HG02870 (cell line): ENCODE measurements at regions not wholly inside any gene's neighbourhood (a gene's known extent, or its start where the extent isn't known, plus 50 kb on each side); places are given as distances from the start of the nearest gene placed in this dataset.
"Not testable (repeated sequence)": the region's sequence is repeated elsewhere in the genome, so short reads cannot be mapped to it uniquely, and the experiment has no call there.

Experiments
- ATAC-seq: cut with Tn5 transposase; IDR thresholded peaks from one replicate; pipeline ENCODE4 v1.9.1; 2021; ENCODE audit warnings: mild to moderate bottlenecking, moderate library complexity; ENCODE audit not compliant: unreplicated experiment

DNA sequence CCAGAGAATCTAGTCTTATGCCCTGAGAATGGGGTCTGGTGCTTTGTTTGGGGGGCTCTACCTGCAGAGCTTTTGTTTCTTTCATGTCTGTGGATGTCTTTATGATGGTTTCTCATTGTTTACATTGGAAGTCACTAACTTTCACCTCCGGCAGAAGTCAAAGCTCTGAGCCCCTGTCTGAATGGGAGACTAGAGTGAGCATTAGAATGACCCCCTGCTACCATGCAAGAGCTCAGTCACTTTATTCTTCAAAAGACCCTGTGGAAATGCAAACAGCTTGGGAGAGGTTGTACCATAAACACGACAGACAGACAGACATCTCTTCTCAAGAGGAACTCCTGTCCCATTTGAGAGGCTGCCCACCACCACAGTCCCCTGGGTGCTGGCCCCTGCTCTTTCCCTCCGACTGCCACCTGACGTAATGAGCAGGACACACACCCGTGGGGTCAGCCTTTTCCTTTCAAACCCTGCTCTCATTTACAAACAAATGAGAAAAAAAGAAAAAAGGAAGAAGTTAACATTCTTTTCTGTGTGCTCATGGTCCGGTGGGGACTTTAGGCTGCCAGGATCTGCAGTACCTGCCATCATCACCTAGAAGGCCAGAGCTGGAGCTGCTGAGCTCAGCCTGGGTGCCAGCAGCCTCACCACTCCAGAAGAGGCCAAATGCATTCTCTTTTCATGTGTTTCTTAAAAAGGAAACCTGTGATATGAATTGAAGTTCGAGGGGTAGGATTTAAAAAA lies 91.6 kb downstream of the FZD1 start:
- ATAC-seq: no peak

DNA sequence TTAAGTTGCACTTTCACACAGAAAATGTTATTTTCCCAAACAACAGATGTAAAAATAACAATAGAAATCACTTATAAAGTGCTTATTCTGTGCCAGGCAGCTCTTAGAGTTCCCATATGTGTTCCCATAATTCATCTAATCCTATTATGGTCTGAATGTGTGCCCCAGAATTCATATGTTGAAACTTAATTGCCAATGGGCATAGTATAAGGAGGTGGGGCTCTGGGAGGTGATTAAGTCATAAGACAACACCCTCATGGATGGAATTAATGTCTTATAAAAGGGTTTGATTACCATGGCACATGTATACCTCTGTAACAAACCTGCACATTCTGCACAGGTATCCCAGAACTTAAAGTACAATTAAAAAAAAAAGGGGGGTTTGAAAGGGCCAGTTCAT lies 92.7 kb downstream of the FZD1 start:
- ATAC-seq: no peak

DNA sequence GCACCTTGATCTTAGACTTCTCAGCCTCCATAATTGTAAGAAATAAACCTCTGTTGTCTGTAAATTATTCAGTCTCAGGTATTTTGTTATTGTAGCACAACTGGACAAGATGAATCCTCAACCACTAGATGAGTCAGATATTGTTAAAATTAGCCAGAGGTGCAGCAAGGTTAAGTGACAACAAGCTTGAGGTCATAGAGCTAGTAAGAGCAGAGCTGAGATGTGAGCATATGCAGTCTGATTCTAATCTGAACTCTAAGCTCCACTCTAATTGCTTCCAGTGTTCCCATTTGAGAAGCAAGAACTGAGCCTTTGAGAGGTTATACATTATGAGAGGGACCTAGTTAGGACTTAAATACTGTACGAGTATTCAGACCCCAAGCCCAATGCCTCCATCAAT lies 93.1 kb downstream of the FZD1 start:
- ATAC-seq: no peak

DNA sequence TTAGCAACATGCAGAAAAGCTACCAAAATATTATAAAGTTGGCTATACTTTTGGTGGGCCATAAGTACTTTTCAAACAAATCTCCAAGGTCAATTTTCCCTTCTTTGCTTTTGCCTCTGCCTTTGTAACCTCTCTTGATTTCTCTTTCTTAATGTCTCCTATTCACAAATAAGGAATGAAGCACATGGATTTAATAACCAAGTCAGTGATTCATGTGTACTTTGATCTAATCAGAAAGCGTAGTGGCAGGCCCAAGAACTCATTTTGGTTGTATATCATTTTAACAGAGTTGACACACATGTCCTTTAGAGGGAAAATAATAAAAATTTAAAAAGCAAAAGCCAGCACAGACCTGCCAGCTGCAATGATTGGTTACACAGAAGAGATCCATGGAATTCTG lies 93.7 kb downstream of the FZD1 start:
- ATAC-seq: no peak

DNA sequence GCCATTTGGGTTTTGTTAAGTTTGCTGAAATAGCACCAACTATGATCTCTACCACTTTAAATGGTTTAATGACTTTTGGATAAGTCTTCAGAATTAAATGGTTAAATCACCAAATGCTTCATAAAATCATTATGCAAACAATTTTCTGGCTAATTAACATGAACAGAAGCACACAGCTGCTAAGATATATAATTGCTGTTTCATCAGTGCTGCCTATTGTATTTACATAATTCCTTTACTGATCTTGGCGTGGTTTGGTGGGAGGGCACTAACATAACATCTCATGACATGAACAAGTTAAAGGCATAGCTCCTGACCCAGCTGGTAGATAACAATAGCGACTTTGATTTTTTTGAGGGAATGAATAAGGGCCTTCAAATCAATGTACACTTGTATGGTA lies 94.1 kb downstream of the FZD1 start:
- no peak for ATAC-seq

DNA sequence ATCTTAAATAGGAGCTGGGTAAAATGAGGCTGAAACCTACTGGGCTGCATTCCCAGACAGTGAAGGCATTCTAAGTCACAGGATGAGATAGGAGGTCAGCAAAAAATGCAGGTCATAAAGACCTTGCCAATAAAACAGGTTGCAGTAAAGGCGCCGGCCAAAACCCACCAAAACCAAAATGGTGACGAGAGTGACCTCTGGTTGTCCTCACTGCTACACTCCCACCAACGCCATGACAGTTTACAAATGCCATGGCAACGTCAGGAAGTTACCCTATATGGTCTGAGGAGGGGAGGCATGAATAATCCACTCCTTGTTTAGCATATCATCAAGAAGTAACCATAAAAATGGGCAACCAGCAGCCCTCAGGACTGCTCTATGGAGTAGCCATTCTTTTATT lies 100.9 kb downstream of the FZD1 start:
- not testable (repeated sequence) for ATAC-seq

DNA sequence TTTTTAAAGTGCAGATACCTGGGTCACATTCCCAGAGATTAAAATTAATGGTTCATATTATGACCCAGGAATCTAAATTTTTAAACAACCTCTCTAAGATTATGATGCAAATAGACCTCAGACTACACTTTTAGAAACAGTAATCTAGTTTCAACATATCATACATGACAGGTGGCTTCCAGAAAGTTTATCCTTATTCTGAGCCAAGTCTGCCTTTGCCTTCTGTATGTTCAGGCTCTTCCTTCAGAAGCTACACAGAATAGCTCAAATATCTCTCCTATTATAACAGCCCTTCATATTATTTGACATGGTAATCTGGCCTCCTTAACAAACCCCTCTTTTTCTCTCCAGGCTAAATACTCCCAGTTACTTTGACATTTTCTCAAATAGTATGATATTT lies 101.9 kb downstream of the FZD1 start:
- ATAC-seq: no peak

DNA sequence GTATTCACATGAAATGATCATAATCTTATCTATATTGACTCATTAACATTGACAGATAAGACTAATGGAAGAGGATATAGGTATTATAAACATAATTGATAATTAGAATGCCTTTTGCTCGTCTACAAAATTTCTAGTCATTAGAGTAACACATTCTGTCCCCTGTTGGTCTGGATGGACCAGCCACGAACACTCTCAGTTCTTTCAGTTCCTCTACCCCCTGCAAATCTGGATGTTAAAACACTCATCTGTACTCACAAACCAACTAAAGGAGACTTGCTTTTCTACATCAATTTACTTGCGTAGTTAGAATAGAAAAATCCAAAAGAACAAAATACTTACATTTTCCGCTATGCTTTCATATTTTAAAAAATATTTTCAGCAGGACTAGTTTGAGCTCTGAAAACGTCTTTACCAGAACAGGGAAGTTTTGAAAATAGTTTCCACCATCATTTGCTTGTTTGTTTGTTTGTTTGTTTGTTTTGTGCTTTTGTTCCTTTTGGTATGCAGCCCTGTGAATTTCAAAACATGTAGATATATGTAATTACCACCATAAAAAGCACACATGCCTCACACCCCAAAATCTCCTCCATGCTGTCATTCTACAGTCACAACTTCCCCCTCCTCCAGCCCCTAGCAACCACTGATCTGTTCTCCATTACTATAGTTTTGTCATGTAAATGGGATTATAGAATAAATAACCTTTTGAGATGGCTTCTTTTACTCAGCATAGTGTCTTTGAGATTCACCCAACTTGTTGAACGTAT lies 103.8 kb downstream of the FZD1 start:
- no peak for ATAC-seq

DNA sequence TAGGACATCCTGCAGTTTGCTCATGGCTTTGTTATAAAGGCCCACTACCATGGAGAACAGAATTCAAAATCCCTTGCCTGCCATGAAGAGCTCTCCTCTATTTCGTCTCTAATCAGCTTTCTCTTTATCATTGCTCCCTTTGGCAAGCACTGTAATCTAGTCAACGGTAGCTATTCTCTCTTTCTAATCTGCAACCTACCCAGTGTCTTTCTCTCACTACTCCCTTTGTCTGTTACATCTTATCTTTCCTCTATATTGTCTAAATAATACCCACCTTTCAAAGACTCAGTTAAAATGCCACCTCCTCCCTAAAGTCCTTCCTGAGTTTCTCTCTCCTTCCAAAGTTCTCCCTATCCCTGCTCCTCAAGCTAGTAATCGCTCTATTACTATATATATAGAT lies 108.1 kb downstream of the FZD1 start:
- no peak for ATAC-seq

DNA sequence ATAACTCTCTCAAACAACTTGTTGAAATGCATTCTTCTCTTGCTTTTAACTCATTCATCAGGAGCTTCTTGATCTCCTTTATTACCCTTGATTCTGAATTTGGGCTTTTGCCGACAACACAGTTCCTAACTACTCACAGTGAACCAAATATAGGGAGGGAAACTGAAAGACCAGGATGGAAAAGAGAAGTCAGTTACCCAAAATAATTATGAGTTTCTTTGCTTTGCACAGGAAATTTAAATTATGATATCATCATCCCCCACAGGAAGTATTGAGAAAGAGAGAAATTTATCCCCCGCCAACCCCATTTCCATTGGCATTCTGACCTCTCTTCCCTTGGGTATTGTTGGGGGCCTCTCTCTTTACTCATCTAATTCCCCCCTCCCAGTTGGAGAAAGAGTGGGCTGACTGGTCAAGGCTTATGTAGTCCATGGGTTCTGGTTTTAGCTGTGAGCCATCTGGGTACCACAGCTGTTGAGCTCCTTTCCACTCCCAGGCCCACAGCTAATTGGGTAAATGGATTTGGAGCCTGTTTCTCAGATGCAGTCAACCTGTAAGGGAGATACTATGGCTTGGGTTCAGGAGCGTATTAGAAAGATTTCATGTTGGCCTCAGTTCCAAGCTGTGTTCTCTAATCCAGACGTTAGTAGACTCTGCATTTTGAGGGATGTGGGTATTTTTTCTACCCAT lies 109.0 kb downstream of the FZD1 start:
- ATAC-seq: no peak

DNA sequence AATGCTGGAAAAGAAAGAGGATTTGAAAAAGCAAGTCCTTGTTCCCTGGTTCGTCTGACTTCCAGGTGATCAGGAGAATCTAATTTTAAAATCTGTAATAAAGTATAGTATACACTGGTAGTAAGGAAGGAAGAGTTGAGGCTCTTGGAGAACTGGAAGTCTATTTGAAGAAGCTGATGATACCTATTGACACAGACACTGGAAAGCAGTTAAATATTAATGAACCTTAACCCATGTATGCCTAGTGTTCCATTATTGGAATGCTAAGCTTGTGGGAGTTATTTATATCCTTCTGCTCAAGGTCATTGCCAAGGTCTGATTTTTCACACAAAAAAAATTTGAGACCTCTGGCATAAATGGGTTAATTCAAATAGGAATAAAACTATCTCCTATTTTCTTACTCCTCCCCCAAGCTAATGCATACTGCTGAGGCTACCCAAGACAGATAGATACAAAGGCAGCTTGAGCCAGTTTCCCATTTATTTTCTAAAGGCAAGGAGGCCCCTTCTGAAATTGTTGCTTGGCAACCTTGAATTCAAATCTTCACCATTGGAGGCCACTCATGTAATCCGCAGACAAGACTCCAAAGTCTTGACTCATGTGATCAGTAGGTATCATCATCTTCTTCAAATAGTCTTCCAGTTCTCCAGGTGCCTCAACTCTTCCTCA lies 110.2 kb downstream of the FZD1 start:
- no peak for ATAC-seq

DNA sequence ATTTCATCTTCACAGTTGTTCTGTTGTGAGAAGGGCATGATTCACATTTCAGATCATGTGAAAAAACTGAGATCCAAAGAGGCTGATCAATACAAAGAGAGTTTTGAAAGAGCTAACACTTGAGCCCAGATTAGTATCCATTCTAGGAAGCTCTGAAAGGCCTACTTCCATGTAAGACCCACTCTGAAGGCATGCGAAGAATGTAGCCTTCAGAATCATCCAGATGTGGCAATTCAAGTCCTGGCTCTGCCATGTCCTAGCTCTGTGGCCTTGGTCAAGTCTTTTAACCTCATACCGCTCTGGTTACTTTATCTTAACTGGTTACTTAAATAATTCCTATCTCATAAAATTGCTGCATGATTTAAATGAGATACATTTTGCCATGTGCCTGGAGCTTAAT lies 111.1 kb downstream of the FZD1 start:
- ATAC-seq: no peak

DNA sequence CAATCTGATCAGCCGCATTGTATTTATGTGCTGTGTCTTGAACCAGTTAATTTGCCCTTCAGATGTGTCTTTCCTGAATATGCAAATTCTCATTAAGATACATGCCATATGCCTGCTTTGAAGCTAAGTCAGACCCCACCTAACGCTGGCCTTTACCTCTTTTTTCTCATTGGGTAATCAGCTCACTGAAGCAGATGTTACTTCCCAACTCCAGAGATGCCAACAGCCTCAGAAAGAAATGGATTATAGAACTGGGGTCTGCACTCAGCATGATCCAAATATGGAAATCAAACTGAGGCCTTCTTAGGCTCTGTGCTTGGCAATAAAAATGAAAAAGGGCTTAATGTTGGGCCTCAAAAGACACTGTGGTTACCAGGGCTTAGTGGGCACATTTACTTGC lies 113.9 kb downstream of the FZD1 start:
- no peak for ATAC-seq

DNA sequence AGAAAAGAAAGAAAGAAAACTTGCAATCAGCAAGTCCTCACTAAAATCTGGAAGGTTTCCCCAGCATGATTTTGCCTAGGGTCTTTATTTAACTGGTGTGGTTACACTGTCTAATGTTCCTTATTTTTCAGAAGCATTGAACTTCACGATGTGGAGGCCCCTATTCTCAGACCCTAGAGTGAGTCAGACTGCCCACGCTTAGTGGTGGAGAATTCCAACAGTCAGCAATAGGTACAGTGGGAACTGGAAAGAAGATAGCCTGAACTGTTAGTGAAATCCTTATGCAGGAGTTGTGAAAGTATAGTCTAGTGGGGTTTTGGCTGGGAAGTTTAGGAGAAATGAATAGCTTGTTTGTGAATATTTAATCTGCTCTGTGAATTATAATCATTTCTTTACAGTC lies 115.0 kb downstream of the FZD1 start:
- no peak for ATAC-seq

DNA sequence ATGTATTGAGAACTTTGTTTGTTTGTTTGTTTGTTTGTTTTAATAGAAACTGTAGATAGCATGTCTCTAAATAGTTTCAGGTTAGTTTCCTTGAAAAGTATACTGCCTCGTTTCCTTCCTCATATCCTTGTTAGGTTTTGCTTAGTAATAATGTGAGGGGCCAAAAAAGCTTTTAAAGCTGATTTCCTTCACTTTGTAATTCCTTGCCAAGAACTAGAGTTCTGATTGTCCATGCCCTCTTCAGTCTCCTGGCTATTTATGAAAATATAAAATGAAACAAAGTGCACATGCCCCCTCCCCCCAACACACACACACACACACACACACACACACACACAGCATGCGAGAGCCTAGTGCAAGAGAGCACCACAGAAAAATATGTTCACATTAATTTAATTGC lies 115.8 kb downstream of the FZD1 start:
- no peak for ATAC-seq

DNA sequence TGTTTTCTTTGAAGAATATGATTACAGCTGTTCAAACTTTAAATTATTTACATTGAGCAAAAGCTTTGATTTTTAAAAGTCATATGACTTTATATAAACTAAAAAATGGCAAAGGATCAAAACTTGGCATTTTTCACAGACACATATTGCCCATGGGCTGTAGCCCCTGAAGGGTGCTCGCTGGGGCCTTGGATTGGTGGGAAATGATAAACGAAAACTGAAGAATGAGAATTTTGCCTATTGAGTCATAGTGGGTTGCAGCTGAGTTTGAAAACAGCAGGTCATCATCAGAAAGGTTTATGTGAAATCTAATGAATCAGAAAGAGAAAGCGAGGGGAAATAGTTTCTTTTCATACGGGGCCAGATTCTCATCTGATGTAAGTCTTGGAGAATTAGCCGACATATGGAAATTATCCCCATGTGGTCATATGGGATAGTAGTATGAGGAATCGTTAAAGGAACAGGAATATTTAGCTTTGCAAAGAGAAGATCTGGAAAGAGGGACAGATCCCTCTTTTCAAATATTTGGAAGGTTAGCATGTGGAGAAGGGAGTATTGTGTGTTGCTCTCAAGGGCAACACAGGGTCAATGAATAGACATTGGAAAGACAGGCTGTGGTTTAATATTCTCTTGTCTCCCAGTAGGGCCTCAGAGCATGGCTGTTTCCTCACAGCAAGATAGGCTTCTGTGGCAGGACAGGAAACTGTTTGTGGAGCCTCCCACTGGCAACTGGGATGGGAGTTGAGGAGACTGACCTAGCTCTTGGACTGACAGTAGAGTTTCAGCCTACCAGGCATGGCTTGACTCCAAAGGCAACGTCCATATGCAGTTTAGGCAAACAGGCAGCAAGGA lies 119.0 kb downstream of the FZD1 start:
- no peak for ATAC-seq

DNA sequence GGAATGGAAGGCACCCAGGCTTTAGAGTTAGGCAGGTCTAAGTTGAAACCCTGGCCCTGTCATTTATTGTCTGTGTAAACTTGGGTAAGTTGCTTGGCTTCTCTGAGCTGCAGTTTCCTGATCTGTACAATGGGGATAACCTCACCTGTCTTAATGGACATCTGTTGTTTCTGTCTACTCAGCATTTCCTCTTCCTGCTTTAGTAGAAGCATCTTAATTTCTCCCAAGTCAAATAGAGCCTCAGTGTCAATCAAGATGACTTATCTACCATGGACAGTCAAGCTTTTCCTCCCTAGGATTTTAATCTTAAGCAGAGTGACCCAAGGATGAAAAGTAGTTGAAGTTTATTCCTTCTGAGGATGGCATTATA lies 119.7 kb downstream of the FZD1 start:
- ATAC-seq: no peak

DNA sequence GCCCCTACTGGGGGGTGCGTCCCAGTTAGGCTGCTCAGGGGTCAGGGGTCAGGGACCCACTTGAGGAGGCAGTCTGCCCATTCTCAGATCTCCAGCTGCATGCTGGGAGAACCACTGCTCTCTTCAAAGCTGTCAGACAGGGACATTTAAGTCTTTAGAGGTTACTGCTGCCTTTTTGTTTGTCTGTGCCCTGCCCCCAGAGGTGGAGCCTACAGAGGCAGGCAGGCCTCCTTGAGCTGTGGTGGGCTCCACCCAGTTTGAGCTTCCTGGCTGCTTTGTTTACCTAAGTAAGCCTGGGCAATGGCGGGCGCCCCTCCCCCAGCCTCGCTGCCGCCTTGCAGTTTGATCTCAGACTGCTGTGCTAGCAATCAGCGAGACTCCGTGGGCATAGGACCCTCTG lies 130.5 kb downstream of the FZD1 start:
- ATAC-seq: not testable (repeated sequence)

DNA sequence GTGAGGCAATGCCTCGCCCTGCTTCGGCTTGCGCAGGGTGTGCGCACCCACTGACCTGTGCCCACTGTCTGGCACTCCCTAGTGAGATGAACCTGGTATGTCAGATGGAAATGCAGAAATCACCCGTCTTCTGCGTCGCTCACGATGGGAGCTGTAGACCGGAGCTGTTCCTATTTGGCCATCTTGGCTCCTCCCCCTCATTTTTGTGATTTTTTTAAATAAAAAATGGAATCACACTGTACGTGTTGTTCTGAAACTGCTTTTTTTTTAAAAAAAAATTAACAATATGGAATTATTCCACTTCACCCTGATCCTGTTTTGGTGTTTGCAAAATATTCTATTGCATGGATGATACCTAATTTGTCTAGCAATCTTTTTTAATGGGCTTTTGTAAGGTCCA lies 131.1 kb downstream of the FZD1 start:
- not testable (repeated sequence) for ATAC-seq

DNA sequence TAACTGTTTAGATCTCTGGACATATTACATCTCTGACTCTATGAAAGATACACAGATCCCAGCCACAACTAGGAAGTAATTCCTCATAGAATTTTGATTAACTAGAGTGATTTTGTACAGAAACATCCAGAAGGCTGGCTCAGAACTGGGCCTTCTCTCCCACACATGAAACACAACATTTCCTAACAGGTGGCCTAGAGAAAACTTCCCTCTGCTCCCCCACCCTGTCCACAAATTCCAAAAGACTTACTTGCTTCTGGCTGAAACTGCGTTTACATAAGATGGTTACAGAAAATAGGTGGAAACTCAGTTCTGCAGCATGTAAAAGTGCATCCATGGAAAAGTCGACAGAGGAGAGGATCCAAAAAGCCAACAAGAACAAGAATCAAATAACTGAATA lies 132.9 kb downstream of the FZD1 start:
- ATAC-seq: no peak

DNA sequence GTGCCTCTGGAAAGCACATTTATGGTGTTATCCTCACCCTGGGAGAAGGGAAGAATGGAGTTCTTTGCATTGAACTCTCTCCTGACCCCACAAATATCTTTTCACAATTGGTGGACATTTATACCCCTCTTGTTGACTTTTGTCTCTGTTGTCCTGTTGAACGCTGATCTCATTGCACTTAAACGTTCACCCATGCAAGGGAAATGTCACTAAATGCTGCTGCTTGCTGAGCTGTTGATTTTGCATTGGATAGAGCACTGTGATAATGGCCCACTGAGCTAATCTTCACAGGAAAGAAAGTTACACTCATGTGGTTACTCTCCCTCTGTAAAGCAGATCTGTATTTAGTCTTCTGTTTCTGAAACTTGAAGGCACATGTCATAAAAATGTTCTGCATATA lies 133.4 kb downstream of the FZD1 start:
- no peak for ATAC-seq
